PFSK-1 (cell line): ENCODE measurements at regions not wholly inside any gene's neighbourhood (a gene's known extent, or its start where the extent isn't known, plus 50 kb on each side); places are given as distances from the start of the nearest gene placed in this dataset.

Experiments used
- FOXP2 ChIP-seq: optimal IDR thresholded peaks from 2 replicates; pipeline ENCODE3; 2011; ENCODE audit warnings: borderline replicate concordance, control low read depth, inconsistent platforms; ENCODE audit not compliant: insufficient read depth; ENCODE audit errors: extremely low read length, extremely low read depth
- POLR2AphosphoS5 ChIP-seq: IDR thresholded peaks from 2 replicates; pipeline ENCODE4 v1.6.1; 2012; ENCODE audit warnings: low read depth, mild to moderate bottlenecking, control low read depth, low read length, moderate library complexity
- SIN3A ChIP-seq: IDR thresholded peaks from 2 replicates; pipeline ENCODE4 v1.6.1; 2012; ENCODE audit warnings: mild to moderate bottlenecking, low read length, moderate library complexity, borderline replicate concordance; ENCODE audit not compliant: insufficient read depth
- TAF1 ChIP-seq: IDR thresholded peaks from 2 replicates; pipeline ENCODE4 v1.6.1; 2012; ENCODE audit warnings: low read length, control low read depth, borderline replicate concordance; ENCODE audit not compliant: insufficient read depth
- TF ChIP-seq, protein P1 (sequence below), 2 experiments: IDR thresholded peaks; 2 replicates each; pipeline versions ENCODE4 v1.6.1 to v1.8.0; 2011 to 2012; ENCODE audit warnings: low read depth in 2 of 2, low read length in 2 of 2, control low read depth in 1 of 2, inconsistent platforms in 1 of 2, mild to moderate bottlenecking in 1 of 2, moderate library complexity in 1 of 2; ENCODE audit not compliant: insufficient read depth in 1 of 2

DNA sequence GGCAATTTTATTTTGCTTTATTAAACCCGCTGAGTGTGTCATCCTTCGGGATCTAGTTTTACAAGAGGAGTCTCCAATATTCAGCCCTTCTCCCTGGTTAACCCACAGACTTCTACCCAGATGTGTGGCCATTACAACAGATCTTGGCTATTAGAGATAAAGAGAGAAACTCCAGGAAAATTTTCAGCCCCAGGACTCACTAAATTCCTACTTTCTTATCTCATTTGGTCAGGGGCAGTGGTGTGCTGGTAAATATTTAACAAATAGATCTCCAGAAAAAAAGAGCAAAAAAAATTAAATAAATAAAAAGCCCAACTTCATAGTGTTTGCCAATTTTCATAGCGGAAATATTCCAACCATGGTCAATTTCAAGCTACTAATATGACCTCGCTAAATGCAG, 168.4 kb downstream of the RND3 start:
- no peak for TF ChIP-seq TAF1
- no peak for TF ChIP-seq POLR2AphosphoS5
- TF ChIP-seq FOXP2, result no peak
- TF ChIP-seq SIN3A, result no peak
- TF ChIP-seq, protein P1, sequence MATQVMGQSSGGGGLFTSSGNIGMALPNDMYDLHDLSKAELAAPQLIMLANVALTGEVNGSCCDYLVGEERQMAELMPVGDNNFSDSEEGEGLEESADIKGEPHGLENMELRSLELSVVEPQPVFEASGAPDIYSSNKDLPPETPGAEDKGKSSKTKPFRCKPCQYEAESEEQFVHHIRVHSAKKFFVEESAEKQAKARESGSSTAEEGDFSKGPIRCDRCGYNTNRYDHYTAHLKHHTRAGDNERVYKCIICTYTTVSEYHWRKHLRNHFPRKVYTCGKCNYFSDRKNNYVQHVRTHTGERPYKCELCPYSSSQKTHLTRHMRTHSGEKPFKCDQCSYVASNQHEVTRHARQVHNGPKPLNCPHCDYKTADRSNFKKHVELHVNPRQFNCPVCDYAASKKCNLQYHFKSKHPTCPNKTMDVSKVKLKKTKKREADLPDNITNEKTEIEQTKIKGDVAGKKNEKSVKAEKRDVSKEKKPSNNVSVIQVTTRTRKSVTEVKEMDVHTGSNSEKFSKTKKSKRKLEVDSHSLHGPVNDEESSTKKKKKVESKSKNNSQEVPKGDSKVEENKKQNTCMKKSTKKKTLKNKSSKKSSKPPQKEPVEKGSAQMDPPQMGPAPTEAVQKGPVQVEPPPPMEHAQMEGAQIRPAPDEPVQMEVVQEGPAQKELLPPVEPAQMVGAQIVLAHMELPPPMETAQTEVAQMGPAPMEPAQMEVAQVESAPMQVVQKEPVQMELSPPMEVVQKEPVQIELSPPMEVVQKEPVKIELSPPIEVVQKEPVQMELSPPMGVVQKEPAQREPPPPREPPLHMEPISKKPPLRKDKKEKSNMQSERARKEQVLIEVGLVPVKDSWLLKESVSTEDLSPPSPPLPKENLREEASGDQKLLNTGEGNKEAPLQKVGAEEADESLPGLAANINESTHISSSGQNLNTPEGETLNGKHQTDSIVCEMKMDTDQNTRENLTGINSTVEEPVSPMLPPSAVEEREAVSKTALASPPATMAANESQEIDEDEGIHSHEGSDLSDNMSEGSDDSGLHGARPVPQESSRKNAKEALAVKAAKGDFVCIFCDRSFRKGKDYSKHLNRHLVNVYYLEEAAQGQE (IDR thresholded peaks at IDR 0.05; ENCODE audit: insufficient read depth in 1 of 2, low read depth in 2 of 2, low read length in 2 of 2), result no peak

DNA sequence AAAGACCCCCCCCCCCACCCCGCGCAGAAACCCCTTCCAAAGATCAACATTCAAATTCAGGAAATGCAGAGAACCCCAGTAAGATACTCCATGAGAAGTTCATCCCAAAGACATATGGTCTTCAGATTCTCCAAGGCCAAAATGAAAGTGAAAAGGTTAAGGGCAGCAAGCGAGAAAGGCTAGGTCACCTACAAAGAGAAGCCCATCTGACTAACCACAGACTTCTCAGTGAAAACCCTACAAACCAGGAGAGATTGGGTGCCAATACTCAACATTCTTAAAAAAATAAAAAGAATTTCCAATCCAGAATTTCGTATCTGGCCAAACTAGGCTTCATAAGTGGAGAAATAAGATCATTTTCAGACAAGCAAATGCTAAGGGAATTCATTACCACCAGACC, 175.2 kb downstream of the RND3 start:
- TF ChIP-seq FOXP2 (no peak), POLR2AphosphoS5 (no peak), TAF1 (no peak), SIN3A (no peak)
- TF ChIP-seq, protein P1 (IDR thresholded peaks at IDR 0.05; ENCODE audit: insufficient read depth in 1 of 2, low read depth in 2 of 2, low read length in 2 of 2), result no peak

DNA sequence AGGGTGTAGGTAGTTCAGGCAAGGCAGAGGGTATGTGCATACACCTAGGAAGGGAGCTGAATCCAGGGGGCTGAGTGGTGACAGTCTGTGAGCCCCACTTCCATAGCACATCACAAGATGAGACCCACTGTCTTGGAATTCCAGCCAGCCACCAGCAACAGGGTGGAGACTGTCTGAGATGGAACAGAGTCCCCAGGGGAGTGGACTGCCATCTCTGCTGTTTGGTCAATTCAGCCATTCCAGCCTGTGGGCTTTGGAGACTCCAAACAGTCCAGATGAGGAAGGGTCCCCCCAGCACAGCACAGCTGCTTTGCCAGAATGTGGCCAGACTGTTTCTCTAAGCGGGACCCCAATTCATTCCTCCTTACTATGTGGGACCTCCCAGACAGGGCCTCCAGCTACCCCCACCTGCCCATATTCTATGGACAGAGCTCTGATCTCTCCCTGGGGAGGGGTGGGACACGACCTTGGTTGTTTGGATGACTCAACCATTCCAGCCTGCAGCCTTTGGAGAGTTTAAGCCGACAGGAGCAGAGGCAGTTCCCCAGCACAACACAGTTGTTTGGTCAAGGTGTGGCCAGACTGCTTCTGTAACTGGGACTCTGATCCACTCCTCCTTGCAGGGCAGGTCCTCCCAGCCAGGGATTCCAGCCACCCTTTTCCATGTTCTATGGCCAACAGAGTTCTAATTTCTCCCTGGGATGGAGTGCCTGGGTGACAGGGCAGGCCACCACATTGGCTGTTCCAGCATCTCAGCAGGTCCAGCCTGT, 178.0 kb downstream of the RND3 start:
- no peak for TF ChIP-seq SIN3A
- TF ChIP-seq, protein P1 (IDR thresholded peaks at IDR 0.05; ENCODE audit: insufficient read depth in 1 of 2, low read depth in 2 of 2, low read length in 2 of 2), result no peak
- TF ChIP-seq FOXP2, result no peak
- no peak for TF ChIP-seq POLR2AphosphoS5
- no peak for TF ChIP-seq TAF1

DNA sequence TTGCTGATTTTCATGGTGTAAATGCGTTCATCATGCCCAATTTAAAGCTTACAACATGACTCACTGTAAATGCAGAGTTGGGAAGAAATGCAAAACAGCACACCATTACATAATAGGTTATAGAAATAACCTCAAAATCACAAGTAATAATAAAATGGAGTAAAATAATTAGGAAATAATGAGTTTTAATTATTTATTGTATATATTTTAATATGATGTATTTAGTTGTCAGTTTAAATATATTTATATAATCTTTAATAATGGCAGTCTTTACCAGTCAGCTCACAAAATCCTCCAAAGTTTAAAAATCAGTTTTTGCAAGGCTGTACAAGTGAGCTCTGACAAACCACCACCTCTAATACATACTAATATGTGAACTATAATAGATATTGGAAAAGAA, 180.2 kb downstream of the RND3 start:
- TF ChIP-seq FOXP2, result no peak
- TF ChIP-seq TAF1, result no peak
- TF ChIP-seq POLR2AphosphoS5, result no peak
- TF ChIP-seq, protein P1 (IDR thresholded peaks at IDR 0.05; ENCODE audit: insufficient read depth in 1 of 2, low read depth in 2 of 2, low read length in 2 of 2), result no peak
- TF ChIP-seq SIN3A, result no peak

DNA sequence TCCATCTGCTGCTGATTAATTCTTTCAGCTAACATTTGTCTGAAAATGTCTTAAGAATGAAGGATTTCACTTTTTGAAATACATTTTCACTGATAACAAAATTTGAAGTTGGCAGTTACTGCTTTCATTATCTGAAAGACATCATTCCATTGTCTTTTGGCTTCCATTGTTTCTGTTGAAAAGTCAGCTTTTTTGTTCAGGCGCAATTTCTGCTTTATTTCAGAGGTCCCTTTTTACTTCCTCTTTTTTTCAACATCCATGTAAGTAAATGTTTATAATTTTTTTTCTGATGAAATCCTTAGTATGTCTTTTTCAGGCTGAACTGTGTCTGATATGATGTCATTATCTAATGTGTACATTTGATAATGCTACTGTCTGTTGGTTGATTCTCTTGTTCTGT, 184.2 kb downstream of the RND3 start:
- TF ChIP-seq, protein P1 (IDR thresholded peaks at IDR 0.05; ENCODE audit: insufficient read depth in 1 of 2, low read depth in 2 of 2, low read length in 2 of 2), result no peak
- TF ChIP-seq POLR2AphosphoS5 (no peak), SIN3A (no peak), TAF1 (no peak), FOXP2 (no peak)
